HepG2 (cell line): ENCODE measurements at regions not wholly inside any gene's neighbourhood (a gene's known extent, or its start where the extent isn't known, plus 50 kb on each side); places are given as distances from the start of the nearest gene placed in this dataset.

ENCODE experiments used
- ZNF678 ChIP-seq: sonication (generic); formaldehyde crosslinking; IDR thresholded peaks from 2 replicates; pipeline ENCODE4 v1.4.0; 2020; ENCODE audit warnings: mild to moderate bottlenecking, missing genetic modification reagents
- TF ChIP-seq, protein P1 (sequence below): sonication (generic); formaldehyde crosslinking; IDR thresholded peaks from 2 replicates; pipeline ENCODE4 v1.4.0; 2020; ENCODE audit warnings: missing genetic modification reagents

DNA sequence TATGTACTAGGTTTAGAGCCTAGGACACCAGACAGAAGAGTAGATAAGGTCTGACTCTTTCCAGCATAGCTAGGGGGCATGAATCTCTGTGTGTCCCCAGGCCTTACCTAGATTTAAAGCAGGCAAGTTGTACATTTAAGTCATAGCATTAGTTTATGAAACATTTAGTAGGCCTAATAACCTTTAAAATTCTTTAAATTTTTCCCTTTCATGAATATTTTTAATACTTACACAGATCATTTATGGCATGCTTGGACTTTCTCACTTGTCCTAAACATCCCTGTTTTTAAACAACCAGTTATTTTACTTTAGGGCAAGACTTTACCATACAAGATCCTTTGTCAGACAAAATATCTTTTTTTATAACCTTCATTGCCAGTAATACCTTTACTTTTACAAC, 258.4 kb upstream of the ZRANB2 start:
- TF ChIP-seq, protein P1, sequence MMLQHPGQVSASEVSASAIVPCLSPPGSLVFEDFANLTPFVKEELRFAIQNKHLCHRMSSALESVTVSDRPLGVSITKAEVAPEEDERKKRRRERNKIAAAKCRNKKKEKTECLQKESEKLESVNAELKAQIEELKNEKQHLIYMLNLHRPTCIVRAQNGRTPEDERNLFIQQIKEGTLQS (CRISPR knock-in tag), result no peak
- no peak for TF ChIP-seq ZNF678 (CRISPR knock-in tag)
